ENCODE measurements at regions not wholly inside any gene's neighbourhood (a gene's known extent, or its start where the extent isn't known, plus 50 kb on each side); places are given as distances from the start of the nearest gene placed in this dataset.

GRCh38 chr2:187252063-187252462 is 196.0 kb downstream of the CALCRL start:
- H3K27ac Mint-ChIP-seq = no peak overlapping the region
- H3K27ac ChIP-seq (ENCODE audit: low read depth, low read length) = no peak overlapping the region
- H3K36me3 ChIP-seq (ENCODE audit: insufficient read depth, low read length) = no peaks in the 10 kb centered on the region
- no peaks in the 10 kb centered on the region for H3K9me3 ChIP-seq (ENCODE audit: low read length)
- H3K4me3 ChIP-seq (ENCODE audit: low read length) = no peak overlapping the region
- no peaks in the 10 kb centered on the region for H3K27me3 Mint-ChIP-seq
- H3K27me3 ChIP-seq (ENCODE audit: insufficient read depth, low read length, poor library complexity, severe bottlenecking) = no peaks in the 10 kb centered on the region
- no peaks in the 10 kb centered on the region for H3K4me1 Mint-ChIP-seq
- CTCF ChIA-PET = no interaction called here
- POLR2A ChIA-PET = no interaction called here
- H3K4me1 ChIP-seq (ENCODE audit: insufficient read depth, low read length) = no peaks in the 10 kb centered on the region
- DNase-seq = no peak
- H3K36me3 Mint-ChIP-seq = no peaks in the 10 kb centered on the region
- no peak overlapping the region for H3K4me3 Mint-ChIP-seq
- peaks cover 0 to 8% (median 0%) of the 10 kb centered on the region in 5 donors for H3K9me3 Mint-ChIP-seq

- Histone ChIP-seq H3K36me3 (ENCODE audit: insufficient read depth, low read length) (no peaks in the 10 kb centered on the region), H3K9me3 (ENCODE audit: low read length) (no peaks in the 10 kb centered on the region), H3K27me3 (ENCODE audit: insufficient read depth, low read length, poor library complexity, severe bottlenecking) (no peaks in the 10 kb centered on the region), H3K4me3 (ENCODE audit: low read length) (no peak overlapping the region), H3K27ac (ENCODE audit: low read depth, low read length) (no peak overlapping the region), H3K4me1 (ENCODE audit: insufficient read depth, low read length) (no peaks in the 10 kb centered on the region)
- DNase-seq = no peak
- Mint-ChIP-seq H3K9me3 (peaks cover 0 to 11% (median 0%) of the 10 kb centered on the region in 5 donors), H3K4me3 (no peak overlapping the region), H3K4me1 (no peaks in the 10 kb centered on the region), H3K36me3 (no peaks in the 10 kb centered on the region), H3K27ac (no peak overlapping the region), H3K27me3 (no peaks in the 10 kb centered on the region)
- ChIA-PET CTCF (no interaction called here), POLR2A (no interaction called here)
Measured at GRCh38 chr2:187250137-187250536, 197.9 kb downstream of the CALCRL start.

GRCh38 chr2:187233811-187234210 is 214.2 kb downstream of the CALCRL start:
- H3K4me1 ChIP-seq (ENCODE audit: insufficient read depth, low read length) = no peaks in the 10 kb centered on the region
- Mint-ChIP-seq H3K4me3 (no peak overlapping the region), H3K4me1 (no peaks in the 10 kb centered on the region), H3K27ac (no peak overlapping the region), H3K27me3 (no peaks in the 10 kb centered on the region), H3K36me3 (no peaks in the 10 kb centered on the region), H3K9me3 (peaks cover 0 to 12% (median 0%) of the 10 kb centered on the region in 5 donors)
- H3K27ac ChIP-seq (ENCODE audit: low read depth, low read length) = no peak overlapping the region
- no peaks in the 10 kb centered on the region for H3K9me3 ChIP-seq (ENCODE audit: low read length)
- POLR2A ChIA-PET = no interaction called here
- CTCF ChIA-PET = no interaction called here
- no peak for DNase-seq
- H3K27me3 ChIP-seq (ENCODE audit: insufficient read depth, low read length, poor library complexity, severe bottlenecking) = no peaks in the 10 kb centered on the region
- no peak overlapping the region for H3K4me3 ChIP-seq (ENCODE audit: low read length)
- H3K36me3 ChIP-seq (ENCODE audit: insufficient read depth, low read length) = no peaks in the 10 kb centered on the region

- no peaks in the 10 kb centered on the region for H3K36me3 ChIP-seq (ENCODE audit: insufficient read depth, low read length)
- CTCF ChIA-PET = no interaction called here
- no peaks in the 10 kb centered on the region for H3K27me3 ChIP-seq (ENCODE audit: insufficient read depth, low read length, poor library complexity, severe bottlenecking)
- no peak overlapping the region for H3K4me3 ChIP-seq (ENCODE audit: low read length)
- no peaks in the 10 kb centered on the region for H3K27me3 Mint-ChIP-seq
- DNase-seq = no peak
- no peaks in the 10 kb centered on the region for H3K36me3 Mint-ChIP-seq
- H3K4me1 Mint-ChIP-seq = no peaks in the 10 kb centered on the region
- no peaks in the 10 kb centered on the region for H3K4me1 ChIP-seq (ENCODE audit: insufficient read depth, low read length)
- no peak overlapping the region for H3K27ac Mint-ChIP-seq
- POLR2A ChIA-PET = no interaction called here
- peaks cover 0 to 12% (median 0%) of the 10 kb centered on the region in 5 donors for H3K9me3 Mint-ChIP-seq
- H3K4me3 Mint-ChIP-seq = no peak overlapping the region
- no peaks in the 10 kb centered on the region for H3K9me3 ChIP-seq (ENCODE audit: low read length)
- H3K27ac ChIP-seq (ENCODE audit: low read depth, low read length) = no peak overlapping the region
Measured at GRCh38 chr2:187232749-187233148, 215.3 kb downstream of the CALCRL start.

- DNase-seq = no peak
- Mint-ChIP-seq H3K4me1 (no peaks in the 10 kb centered on the region), H3K36me3 (no peaks in the 10 kb centered on the region), H3K4me3 (no peak overlapping the region), H3K27ac (no peak overlapping the region), H3K27me3 (no peaks in the 10 kb centered on the region), H3K9me3 (peaks cover 0 to 12% (median 0%) of the 10 kb centered on the region in 5 donors)
- Histone ChIP-seq H3K36me3 (ENCODE audit: insufficient read depth, low read length) (no peaks in the 10 kb centered on the region), H3K4me3 (ENCODE audit: low read length) (no peak overlapping the region), H3K9me3 (ENCODE audit: low read length) (no peaks in the 10 kb centered on the region), H3K27ac (ENCODE audit: low read depth, low read length) (no peak overlapping the region), H3K27me3 (ENCODE audit: insufficient read depth, low read length, poor library complexity, severe bottlenecking) (no peaks in the 10 kb centered on the region), H3K4me1 (ENCODE audit: insufficient read depth, low read length) (no peaks in the 10 kb centered on the region)
- POLR2A ChIA-PET = no interaction called here
- CTCF ChIA-PET = no interaction called here
Measured at GRCh38 chr2:187230088-187230487, 218.0 kb downstream of the CALCRL start.

- Mint-ChIP-seq H3K9me3 (peaks cover 0 to 12% (median 0%) of the 10 kb centered on the region in 5 donors), H3K27ac (no peak overlapping the region), H3K4me1 (no peaks in the 10 kb centered on the region), H3K4me3 (no peak overlapping the region), H3K27me3 (no peaks in the 10 kb centered on the region), H3K36me3 (no peaks in the 10 kb centered on the region)
- ChIA-PET POLR2A (no interaction called here), CTCF (no interaction called here)
- no peak overlapping the region for H3K4me3 ChIP-seq (ENCODE audit: low read length)
- H3K27me3 ChIP-seq (ENCODE audit: insufficient read depth, low read length, poor library complexity, severe bottlenecking) = no peaks in the 10 kb centered on the region
- H3K27ac ChIP-seq (ENCODE audit: low read depth, low read length) = no peak overlapping the region
- no peaks in the 10 kb centered on the region for H3K36me3 ChIP-seq (ENCODE audit: insufficient read depth, low read length)
- H3K9me3 ChIP-seq (ENCODE audit: low read length) = no peaks in the 10 kb centered on the region
- no peaks in the 10 kb centered on the region for H3K4me1 ChIP-seq (ENCODE audit: insufficient read depth, low read length)
- DNase-seq = no peak
Measured at GRCh38 chr2:187228986-187229385, 219.1 kb downstream of the CALCRL start.

- H3K27ac ChIP-seq (ENCODE audit: low read depth, low read length) = no peak overlapping the region
- ChIA-PET POLR2A (no interaction called here), CTCF (no interaction called here)
- no peak for DNase-seq
- Mint-ChIP-seq H3K36me3 (no peaks in the 10 kb centered on the region), H3K4me1 (no peaks in the 10 kb centered on the region), H3K4me3 (no peak overlapping the region), H3K9me3 (peaks cover 0 to 13% (median 2%) of the 10 kb centered on the region in 5 donors), H3K27me3 (no peaks in the 10 kb centered on the region), H3K27ac (no peak overlapping the region)
- no peaks in the 10 kb centered on the region for H3K27me3 ChIP-seq (ENCODE audit: insufficient read depth, low read length, poor library complexity, severe bottlenecking)
- no peaks in the 10 kb centered on the region for H3K4me1 ChIP-seq (ENCODE audit: insufficient read depth, low read length)
- H3K4me3 ChIP-seq (ENCODE audit: low read length) = no peak overlapping the region
- H3K9me3 ChIP-seq (ENCODE audit: low read length) = no peaks in the 10 kb centered on the region
- H3K36me3 ChIP-seq (ENCODE audit: insufficient read depth, low read length) = no peaks in the 10 kb centered on the region
Measured at GRCh38 chr2:187224989-187225388, 223.1 kb downstream of the CALCRL start.

- no peak overlapping the region for H3K27ac Mint-ChIP-seq
- Histone ChIP-seq H3K27me3 (ENCODE audit: insufficient read depth, low read length, poor library complexity, severe bottlenecking) (no peaks in the 10 kb centered on the region), H3K27ac (ENCODE audit: low read depth, low read length) (no peak overlapping the region), H3K4me1 (ENCODE audit: insufficient read depth, low read length) (no peaks in the 10 kb centered on the region), H3K36me3 (ENCODE audit: insufficient read depth, low read length) (no peaks in the 10 kb centered on the region), H3K9me3 (ENCODE audit: low read length) (no peaks in the 10 kb centered on the region), H3K4me3 (ENCODE audit: low read length) (no peak overlapping the region)
- CTCF ChIA-PET = no interaction called here
- POLR2A ChIA-PET = no interaction called here
- H3K36me3 Mint-ChIP-seq = no peaks in the 10 kb centered on the region
- peaks cover 0 to 15% (median 4%) of the 10 kb centered on the region in 5 donors for H3K9me3 Mint-ChIP-seq
- no peaks in the 10 kb centered on the region for H3K27me3 Mint-ChIP-seq
- DNase-seq = no peak
- no peak overlapping the region for H3K4me3 Mint-ChIP-seq
- H3K4me1 Mint-ChIP-seq = no peaks in the 10 kb centered on the region
Measured at GRCh38 chr2:187220071-187220470, 228.0 kb downstream of the CALCRL start.

GRCh38 chr2:187215532-187216240 is 232.4 kb downstream of the CALCRL start:
- Histone ChIP-seq H3K4me3 (ENCODE audit: low read length) (no peak overlapping the region), H3K9me3 (ENCODE audit: low read length) (no peaks in the 10 kb centered on the region), H3K36me3 (ENCODE audit: insufficient read depth, low read length) (no peaks in the 10 kb centered on the region), H3K27ac (ENCODE audit: low read depth, low read length) (no peak overlapping the region), H3K27me3 (ENCODE audit: insufficient read depth, low read length, poor library complexity, severe bottlenecking) (no peaks in the 10 kb centered on the region), H3K4me1 (ENCODE audit: insufficient read depth, low read length) (no peaks in the 10 kb centered on the region)
- no peak for DNase-seq
- H3K27ac Mint-ChIP-seq = no peak overlapping the region
- ChIA-PET CTCF (no interaction called here), POLR2A (no interaction called here)
- no peaks in the 10 kb centered on the region for H3K27me3 Mint-ChIP-seq
- no peaks in the 10 kb centered on the region for H3K36me3 Mint-ChIP-seq
- H3K4me3 Mint-ChIP-seq = no peak overlapping the region
- peaks cover under 1 to 15% (median 5%) of the 10 kb centered on the region in 5 donors for H3K9me3 Mint-ChIP-seq
- no peaks in the 10 kb centered on the region for H3K4me1 Mint-ChIP-seq

Data from CD8-positive, alpha-beta memory T cell (primary cell).